ENCODE measurements at regions not wholly inside any gene's neighbourhood (a gene's known extent, or its start where the extent isn't known, plus 50 kb on each side); places are given as distances from the start of the nearest gene placed in this dataset.

- no peak overlapping the region for H3K27ac ChIP-seq
Observed at GRCh38 chr6:133583907-133584427, 304.9 kb upstream of the TCF21 start.

GRCh38 chr6:133584823-133585222 lies 304.1 kb upstream of the TCF21 start:
- H3K27ac ChIP-seq = no peak overlapping the region
- TF ChIP-seq, protein P1, sequence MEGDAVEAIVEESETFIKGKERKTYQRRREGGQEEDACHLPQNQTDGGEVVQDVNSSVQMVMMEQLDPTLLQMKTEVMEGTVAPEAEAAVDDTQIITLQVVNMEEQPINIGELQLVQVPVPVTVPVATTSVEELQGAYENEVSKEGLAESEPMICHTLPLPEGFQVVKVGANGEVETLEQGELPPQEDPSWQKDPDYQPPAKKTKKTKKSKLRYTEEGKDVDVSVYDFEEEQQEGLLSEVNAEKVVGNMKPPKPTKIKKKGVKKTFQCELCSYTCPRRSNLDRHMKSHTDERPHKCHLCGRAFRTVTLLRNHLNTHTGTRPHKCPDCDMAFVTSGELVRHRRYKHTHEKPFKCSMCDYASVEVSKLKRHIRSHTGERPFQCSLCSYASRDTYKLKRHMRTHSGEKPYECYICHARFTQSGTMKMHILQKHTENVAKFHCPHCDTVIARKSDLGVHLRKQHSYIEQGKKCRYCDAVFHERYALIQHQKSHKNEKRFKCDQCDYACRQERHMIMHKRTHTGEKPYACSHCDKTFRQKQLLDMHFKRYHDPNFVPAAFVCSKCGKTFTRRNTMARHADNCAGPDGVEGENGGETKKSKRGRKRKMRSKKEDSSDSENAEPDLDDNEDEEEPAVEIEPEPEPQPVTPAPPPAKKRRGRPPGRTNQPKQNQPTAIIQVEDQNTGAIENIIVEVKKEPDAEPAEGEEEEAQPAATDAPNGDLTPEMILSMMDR (IDR thresholded peaks at IDR 0.05) = no peak
- no peak for TF ChIP-seq ZFX (IDR thresholded peaks at IDR 0.05; ENCODE audit: borderline replicate concordance)

More at GRCh38 chr6:133583907-133584427, 304.9 kb upstream of the TCF21 start:
- no peak for TF ChIP-seq ZFX (IDR thresholded peaks at IDR 0.05; ENCODE audit: borderline replicate concordance)
- TF ChIP-seq, protein P1 (IDR thresholded peaks at IDR 0.05) = no peak

DNA sequence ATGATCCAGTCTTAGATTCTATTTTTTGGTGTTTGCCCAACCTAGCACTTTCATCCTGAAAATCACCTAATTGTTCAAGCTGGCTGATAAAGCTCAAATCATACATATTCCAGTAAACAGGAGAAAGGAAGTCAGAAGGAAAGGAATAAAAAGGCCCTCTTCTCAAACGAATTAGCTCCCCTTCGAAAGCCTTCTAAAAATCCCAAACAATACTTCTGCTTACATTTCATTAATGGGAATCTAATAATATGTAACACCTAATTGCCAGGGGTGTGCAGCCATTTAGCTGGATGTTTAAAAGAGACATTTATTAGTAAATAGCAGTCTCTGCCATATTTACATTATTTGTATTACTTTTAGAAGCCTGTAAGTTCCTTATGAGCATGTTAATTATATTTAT lies 302.9 kb upstream of the TCF21 start:
- H3K27ac ChIP-seq = no peak overlapping the region

DNA sequence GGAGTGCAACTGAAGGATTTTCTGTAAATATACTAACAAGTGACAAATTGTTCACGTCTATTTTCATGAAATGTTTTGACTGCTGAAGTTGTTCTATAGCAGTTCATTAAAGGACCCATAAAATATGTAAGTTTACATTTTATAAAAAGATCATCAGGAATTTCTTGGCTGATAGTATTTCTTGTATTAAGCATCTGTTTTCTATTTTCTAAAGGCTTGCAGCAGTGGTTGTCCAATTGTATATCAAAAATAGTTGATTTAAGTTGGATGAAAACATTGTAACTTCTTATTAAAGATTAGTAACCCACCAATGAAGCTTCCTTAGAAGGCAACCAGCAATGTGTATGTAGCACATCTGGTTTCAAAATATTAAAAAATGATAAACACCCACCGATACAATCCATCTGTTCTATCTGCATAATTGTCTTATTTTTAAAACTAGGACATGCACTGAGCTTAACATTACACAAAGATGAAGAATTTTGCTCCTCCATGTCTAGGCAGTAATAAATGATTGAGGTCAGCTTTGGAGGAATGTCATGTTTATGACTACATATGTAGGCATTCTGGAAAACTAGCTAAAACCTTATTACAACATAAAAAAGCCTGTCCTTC lies 301.3 kb upstream of the TCF21 start:
- TF ChIP-seq, protein P1 (IDR thresholded peaks at IDR 0.05) = no peak
- no peak for TF ChIP-seq ZFX (IDR thresholded peaks at IDR 0.05; ENCODE audit: borderline replicate concordance)
- H3K27ac ChIP-seq = no peak overlapping the region

More for the DNA sequence above, 302.9 kb upstream of the TCF21 start:
- TF ChIP-seq, protein P1 (IDR thresholded peaks at IDR 0.05) = no peak
- no peak for TF ChIP-seq ZFX (IDR thresholded peaks at IDR 0.05; ENCODE audit: borderline replicate concordance)

- H3K27ac ChIP-seq = no peak overlapping the region
- TF ChIP-seq, protein P1 (IDR thresholded peaks at IDR 0.05) = no peak
- no peak for TF ChIP-seq ZFX (IDR thresholded peaks at IDR 0.05; ENCODE audit: borderline replicate concordance)
Observed at GRCh38 chr6:133590196-133590595, 298.7 kb upstream of the TCF21 start.

GRCh38 chr6:133590814-133591213 lies 298.1 kb upstream of the TCF21 start:
- no peak for TF ChIP-seq ZFX (IDR thresholded peaks at IDR 0.05; ENCODE audit: borderline replicate concordance)
- TF ChIP-seq, protein P1 (IDR thresholded peaks at IDR 0.05) = no peak
- no peak overlapping the region for H3K27ac ChIP-seq

DNA sequence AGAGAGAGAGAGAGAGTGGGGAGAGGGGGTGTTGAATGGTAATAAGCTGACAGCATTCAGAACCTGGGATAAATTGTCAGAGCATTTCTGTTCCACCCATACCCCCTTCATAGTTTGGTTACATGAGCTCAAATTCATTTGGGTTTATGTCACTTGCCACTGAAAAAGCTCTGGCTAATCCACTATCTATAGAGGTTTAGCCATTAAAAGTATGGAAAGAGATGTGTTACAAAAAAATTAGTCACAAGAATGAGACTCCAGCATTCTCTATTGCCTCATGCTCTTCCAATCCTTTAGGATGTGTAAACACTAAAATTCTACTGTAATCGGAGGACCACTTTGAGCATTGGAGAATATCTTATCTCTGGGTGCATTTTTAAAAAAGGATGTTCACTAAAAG lies 297.6 kb upstream of the TCF21 start:
- TF ChIP-seq ZFX (IDR thresholded peaks at IDR 0.05; ENCODE audit: borderline replicate concordance) = no peak
- TF ChIP-seq, protein P1 (IDR thresholded peaks at IDR 0.05) = no peak
- H3K27ac ChIP-seq = no peak overlapping the region
